Neural crest cell (in vitro differentiated cells): ENCODE measurements at regions not wholly inside any gene's neighbourhood (a gene's known extent, or its start where the extent isn't known, plus 50 kb on each side); places are given as distances from the start of the nearest gene placed in this dataset.

Experiments
- DNase-seq: peaks from one replicate; pipeline ENCODE4 v3.0.0; 2021; ENCODE audit warnings: low read depth, mixed read lengths, low spot score
- H3K27ac Mint-ChIP-seq: one replicate; pipeline ENCODE4 v1.8.0; 2021; ENCODE audit warnings: mild to moderate bottlenecking, mixed read lengths; ENCODE audit not compliant: unreplicated experiment
- H3K27me3 Mint-ChIP-seq: 2 replicates; pipeline ENCODE4 v1.8.0; 2021; ENCODE audit warnings: low read depth, mild to moderate bottlenecking, mixed read lengths
- H3K36me3 Mint-ChIP-seq: 2 replicates; pipeline ENCODE4 v1.8.0; 2021; ENCODE audit warnings: low read depth, mild to moderate bottlenecking, mixed read lengths
- H3K4me1 Mint-ChIP-seq: 2 replicates; pipeline ENCODE4 v1.8.0; 2021; ENCODE audit warnings: mixed read lengths
- H3K4me3 Mint-ChIP-seq: one replicate; pipeline ENCODE4 v1.8.0; 2021; ENCODE audit warnings: mild to moderate bottlenecking, mixed read lengths
- H3K9me3 Mint-ChIP-seq: 2 replicates; pipeline ENCODE4 v1.8.0; 2021; ENCODE audit warnings: mixed read lengths
- CTCF ChIP-seq: fragments of 200-600 bp; sonication (generic); conservative IDR thresholded peaks from 2 replicates; pipeline ENCODE4 v1.5.0; 2021; ENCODE audit warnings: antibody characterized with exemption, mild to moderate bottlenecking

DNA sequence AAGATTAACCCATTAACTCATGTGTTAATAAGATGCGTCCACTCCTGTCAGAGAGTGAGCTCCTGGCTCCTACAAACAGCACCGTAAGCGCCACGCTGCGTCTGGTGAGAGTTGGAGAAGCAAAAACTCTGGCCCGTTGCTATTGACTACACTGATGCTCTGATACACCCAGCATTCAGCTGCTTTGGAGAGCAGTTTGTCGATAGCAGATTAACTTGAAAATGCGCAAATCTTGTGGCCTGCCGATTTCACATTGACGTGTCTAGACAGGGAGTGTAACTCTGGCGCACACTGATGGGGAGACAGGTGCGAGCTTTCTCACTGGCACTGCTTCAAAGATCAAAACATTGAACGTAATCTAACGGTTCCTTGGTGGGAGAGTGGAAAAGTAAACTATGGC lies 151.7 kb upstream of the RPS6KA2 start:
- H3K36me3 Mint-ChIP-seq = no peaks in the 10 kb centered on the region
- no peaks in the 10 kb centered on the region for H3K4me1 Mint-ChIP-seq
- H3K27me3 Mint-ChIP-seq = no peaks in the 10 kb centered on the region
- no peak for DNase-seq
- no peak overlapping the region for H3K27ac Mint-ChIP-seq
- H3K9me3 Mint-ChIP-seq = no peaks in the 10 kb centered on the region
- no peak overlapping the region for H3K4me3 Mint-ChIP-seq
- TF ChIP-seq CTCF = no peak

DNA sequence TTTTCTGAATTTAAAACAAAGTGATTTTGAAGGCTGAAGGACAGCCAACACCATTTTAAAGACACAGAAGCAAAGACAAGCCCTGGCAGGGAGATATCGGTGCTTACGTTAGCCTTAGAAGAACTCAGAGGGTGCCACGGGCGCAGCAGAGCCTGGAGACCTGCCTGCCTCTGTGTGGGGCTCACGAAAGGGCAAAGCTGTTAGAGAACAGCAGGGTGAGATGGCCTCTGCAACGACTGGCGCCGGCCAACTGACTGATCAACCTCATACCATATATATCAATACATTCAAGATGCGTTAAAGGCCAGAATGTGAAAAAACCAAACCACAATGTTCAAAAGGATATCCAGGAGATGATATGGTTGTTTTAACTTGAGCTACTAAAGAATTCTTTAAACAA lies 151.0 kb upstream of the RPS6KA2 start:
- Mint-ChIP-seq H3K9me3 (no peaks in the 10 kb centered on the region), H3K27me3 (no peaks in the 10 kb centered on the region), H3K4me1 (no peaks in the 10 kb centered on the region), H3K4me3 (no peak overlapping the region), H3K27ac (no peak overlapping the region), H3K36me3 (no peaks in the 10 kb centered on the region)
- DNase-seq = no peak
- no peak for TF ChIP-seq CTCF

GRCh38 chr6:166777096-166777630 lies 150.1 kb upstream of the RPS6KA2 start:
- Mint-ChIP-seq H3K36me3 (no peaks in the 10 kb centered on the region), H3K4me3 (no peak overlapping the region)

GRCh38 chr6:166776571-166776970 lies 149.5 kb upstream of the RPS6KA2 start:
- Mint-ChIP-seq H3K4me3 (no peak overlapping the region), H3K9me3 (no peaks in the 10 kb centered on the region), H3K36me3 (no peaks in the 10 kb centered on the region), H3K27ac (no peak overlapping the region), H3K27me3 (no peaks in the 10 kb centered on the region), H3K4me1 (no peaks in the 10 kb centered on the region)
- no peak for DNase-seq
- no peak for TF ChIP-seq CTCF

More at GRCh38 chr6:166777096-166777630, 150.1 kb upstream of the RPS6KA2 start:
- Mint-ChIP-seq H3K9me3 (no peaks in the 10 kb centered on the region), H3K27me3 (no peaks in the 10 kb centered on the region), H3K4me1 (no peaks in the 10 kb centered on the region), H3K27ac (no peak overlapping the region)
- no peak for TF ChIP-seq CTCF
- DNase-seq = no peak

DNA sequence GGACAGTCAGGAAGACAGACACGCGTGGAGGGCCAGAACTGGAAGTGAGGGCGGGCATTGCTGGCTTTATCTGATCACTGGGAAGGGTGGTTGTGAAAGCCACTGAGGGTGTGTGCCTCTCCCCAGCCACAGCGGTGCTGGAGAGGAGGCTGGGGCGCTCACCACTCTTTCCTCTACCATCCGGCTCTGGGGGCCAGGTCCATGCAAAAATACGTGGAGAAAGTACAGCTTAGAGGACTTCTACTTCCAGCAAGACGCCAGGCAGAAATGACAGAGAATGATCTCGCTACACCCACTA lies 148.8 kb upstream of the RPS6KA2 start:
- H3K4me3 Mint-ChIP-seq = no peak overlapping the region
- H3K27ac Mint-ChIP-seq = peak overlapping the region; percentile 52
- no peaks in the 10 kb centered on the region for H3K36me3 Mint-ChIP-seq
- no peaks in the 10 kb centered on the region for H3K27me3 Mint-ChIP-seq
- no peaks in the 10 kb centered on the region for H3K9me3 Mint-ChIP-seq
- DNase-seq = no peak
- TF ChIP-seq CTCF = no peak
- H3K4me1 Mint-ChIP-seq = no peaks in the 10 kb centered on the region
